ENCODE measurements at regions not wholly inside any gene's neighbourhood (a gene's known extent, or its start where the extent isn't known, plus 50 kb on each side); places are given as distances from the start of the nearest gene placed in this dataset.
"Not testable (repeated sequence)": the region's sequence is repeated elsewhere in the genome, so short reads cannot be mapped to it uniquely, and the experiment has no call there.

GRCh38 chr10:118894891-118895290 lies 134.6 kb upstream of the NANOS1 start:
- TF ChIP-seq CTCF (IDR thresholded peaks at IDR 0.05; ENCODE audit: insufficient read depth, low read length); POLR2AphosphoS5 (IDR thresholded peaks at IDR 0.05; ENCODE audit: low read depth): not testable (repeated sequence)
